Activated T-cell treated with anti-CD3 and anti-CD28 coated beads, Interleukin-2, amount 50 U/mL, for 72 hours (primary cell): ENCODE measurements at regions not wholly inside any gene's neighbourhood (a gene's known extent, or its start where the extent isn't known, plus 50 kb on each side); places are given as distances from the start of the nearest gene placed in this dataset.
"Not testable (repeated sequence)": the region's sequence is repeated elsewhere in the genome, so short reads cannot be mapped to it uniquely, and the experiment has no call there.

Source experiments
- ATAC-seq, 2 donors: fragments of 150-1000 bp; cut with Tn5 transposase; replicated peaks in 1 of 2; 2 replicates each; pipeline ENCODE4 v1.10.0; 2021; ENCODE audit warnings: moderate library complexity in 2 of 2, mild to moderate bottlenecking in 1 of 2
- DNase-seq, 2 donors: peaks; one replicate each; pipeline ENCODE4 v3.0.0; 2021 to 2022; ENCODE audit warnings: mixed read lengths in 1 of 2
- H3K27ac Mint-ChIP-seq: one replicate; pipeline ENCODE4 v1.8.0; 2022; ENCODE audit warnings: mild to moderate bottlenecking, moderate library complexity, mixed read lengths
- H3K27me3 Mint-ChIP-seq: one replicate; pipeline ENCODE4 v1.8.0; 2022; ENCODE audit warnings: low read depth, mixed read lengths
- H3K36me3 Mint-ChIP-seq, 2 donors: one replicate each; pipeline ENCODE4 v1.8.0; 2022; ENCODE audit warnings: mixed read lengths in 2 of 2, mild to moderate bottlenecking in 1 of 2; ENCODE audit not compliant: insufficient read depth in 2 of 2
- H3K4me1 Mint-ChIP-seq: one replicate; pipeline ENCODE4 v1.8.0; 2022; ENCODE audit warnings: low read depth, mixed read lengths
- H3K4me3 Mint-ChIP-seq, 2 donors: one replicate each; pipeline ENCODE4 v1.8.0; 2022; ENCODE audit warnings: mild to moderate bottlenecking in 2 of 2, mixed read lengths in 2 of 2, moderate library complexity in 2 of 2
- H3K9me3 Mint-ChIP-seq, 2 donors: one replicate each; pipeline ENCODE4 v1.8.0; 2022; ENCODE audit warnings: mixed read lengths in 2 of 2

GRCh38 chr2:65577654-65578053 is 145.3 kb upstream of the SPRED2 start:
- ATAC-seq (no peak), DNase-seq (no peak)
- peaks cover 22% of the 10 kb centered on the region for H3K27me3 Mint-ChIP-seq
- H3K27ac Mint-ChIP-seq: no peak overlapping the region
- no peaks in the 10 kb centered on the region for H3K36me3 Mint-ChIP-seq
- H3K4me3 Mint-ChIP-seq: no peak overlapping the region
- H3K4me1 Mint-ChIP-seq: peaks cover 6% of the 10 kb centered on the region
- H3K9me3 Mint-ChIP-seq: no peaks in the 10 kb centered on the region

DNA sequence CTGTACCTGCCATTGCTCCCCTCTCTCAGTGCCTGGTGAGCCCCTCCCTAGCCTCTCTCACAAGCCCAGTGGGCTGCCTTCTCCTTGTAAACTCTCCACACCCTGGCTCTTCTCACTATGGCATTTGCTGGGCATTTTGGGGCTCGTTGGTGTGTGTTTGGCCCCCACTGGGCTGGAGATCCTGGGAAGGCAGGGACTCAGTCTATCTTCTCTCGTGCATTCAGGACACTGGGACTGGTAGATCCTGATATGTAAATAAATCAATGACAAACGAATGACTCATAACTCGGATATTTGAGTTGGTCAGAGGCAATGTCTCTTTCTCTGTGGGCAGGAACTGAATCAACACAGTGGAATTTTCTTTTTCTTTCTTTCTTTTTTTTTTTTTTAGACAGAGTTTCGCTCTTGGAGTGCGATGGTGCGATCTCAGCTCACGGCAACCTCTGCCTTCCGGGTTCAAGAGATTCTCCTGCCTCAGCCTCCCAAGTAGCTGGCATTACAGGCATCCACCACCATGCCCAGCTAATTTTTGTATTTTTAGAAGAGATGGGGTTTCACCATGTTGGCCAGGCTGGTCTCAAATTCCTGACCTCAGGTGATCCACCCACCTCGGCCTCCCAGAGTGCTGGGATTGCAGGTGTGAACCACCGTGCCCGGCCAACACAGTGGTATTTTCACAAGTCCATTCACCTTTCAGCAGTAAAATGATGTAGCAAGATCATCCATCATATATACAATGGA is 144.6 kb upstream of the SPRED2 start:
- H3K36me3 Mint-ChIP-seq: no peaks in the 10 kb centered on the region
- no peak for DNase-seq
- peak in 1 of 2 donors; percentile 49 for ATAC-seq
- no peak overlapping the region for H3K4me3 Mint-ChIP-seq
- no peak overlapping the region for H3K27ac Mint-ChIP-seq
- H3K9me3 Mint-ChIP-seq: no peaks in the 10 kb centered on the region
- H3K4me1 Mint-ChIP-seq: peaks cover 6% of the 10 kb centered on the region
- peaks cover 22% of the 10 kb centered on the region for H3K27me3 Mint-ChIP-seq

DNA sequence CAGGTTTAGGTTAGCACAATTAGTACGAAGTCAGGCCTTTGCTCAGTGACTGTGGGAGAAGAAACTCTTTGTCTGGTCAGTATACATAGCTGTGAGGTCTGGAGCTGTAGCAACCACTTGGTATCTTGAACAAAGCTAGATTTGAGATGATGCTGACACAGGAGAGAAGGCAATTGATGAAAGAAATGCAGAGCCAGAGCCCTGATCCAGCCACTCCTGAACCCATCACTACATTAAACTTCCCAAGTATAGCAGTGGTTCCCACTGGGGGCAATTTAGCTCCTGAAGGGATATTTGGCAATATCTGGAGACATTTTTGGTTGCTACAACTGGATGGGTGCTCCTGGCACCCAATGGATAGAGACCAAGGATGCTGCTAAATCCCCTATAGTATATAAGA is 143.9 kb upstream of the SPRED2 start:
- Mint-ChIP-seq H3K4me1 (peaks cover 6% of the 10 kb centered on the region), H3K36me3 (no peaks in the 10 kb centered on the region), H3K27me3 (peaks cover 22% of the 10 kb centered on the region), H3K27ac (no peak overlapping the region), H3K9me3 (no peaks in the 10 kb centered on the region), H3K4me3 (no peak overlapping the region)
- ATAC-seq (no peak), DNase-seq (no peak)

DNA sequence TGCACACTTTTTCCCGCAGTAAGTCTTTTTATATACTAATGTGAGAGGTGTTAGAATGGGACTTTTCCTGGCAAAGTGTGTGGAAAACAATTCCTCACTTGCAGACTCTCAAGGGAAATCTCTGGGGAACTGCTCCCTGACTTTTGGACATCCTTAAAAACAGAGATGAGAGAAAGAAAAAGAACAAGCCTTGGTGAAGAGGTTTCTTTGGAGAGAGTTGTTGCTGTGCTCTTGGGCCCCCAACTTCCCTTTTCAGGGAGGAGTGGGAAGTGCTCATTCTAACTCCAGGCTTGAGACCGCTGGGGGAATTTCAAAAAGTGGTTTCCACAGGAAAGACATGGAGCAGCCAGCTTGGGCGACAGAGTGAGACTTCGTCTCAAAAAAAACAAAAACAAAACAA is 142.6 kb upstream of the SPRED2 start:
- Mint-ChIP-seq H3K27me3 (peaks cover 22% of the 10 kb centered on the region), H3K27ac (no peak overlapping the region), H3K36me3 (no peaks in the 10 kb centered on the region), H3K4me3 (no peak overlapping the region), H3K9me3 (no peaks in the 10 kb centered on the region), H3K4me1 (peaks cover 6% of the 10 kb centered on the region)
- ATAC-seq (no peak), DNase-seq (no peak)

DNA sequence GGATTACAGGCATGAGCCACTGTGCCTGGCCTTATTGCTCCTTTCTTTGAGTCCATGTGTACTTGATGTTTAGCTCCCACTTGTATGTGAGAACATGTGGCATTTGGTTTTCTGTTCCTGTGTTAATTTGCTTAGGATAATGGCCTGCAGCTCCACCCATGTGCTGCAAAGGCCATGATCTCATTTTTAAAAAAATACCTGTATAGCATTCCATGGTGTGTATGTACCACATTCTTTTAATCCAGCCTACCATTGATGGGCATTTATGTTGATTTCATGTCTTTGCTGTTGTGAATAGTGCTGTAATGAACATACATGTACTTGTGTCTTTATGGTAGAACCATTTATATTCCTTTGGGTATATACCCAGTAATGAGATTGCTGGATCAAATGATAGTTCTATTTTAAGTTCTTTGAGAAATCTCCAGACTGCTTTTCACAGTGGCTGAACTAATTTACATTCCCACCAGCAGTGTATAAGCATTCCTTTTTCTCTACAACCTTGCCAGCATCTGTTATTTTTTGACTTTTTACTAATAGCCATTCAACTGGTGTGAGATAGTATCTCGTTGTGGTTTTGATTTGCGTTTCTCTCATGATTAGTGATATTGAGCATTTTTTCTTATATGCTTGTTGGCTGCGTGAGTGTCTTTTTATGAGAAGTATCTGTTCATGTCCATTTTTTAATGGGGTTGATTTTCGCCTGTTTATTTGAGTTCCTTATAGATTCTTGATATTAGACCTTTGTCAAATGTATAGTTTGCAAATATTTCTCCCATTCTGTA is 136.4 kb upstream of the SPRED2 start:
- H3K4me3 Mint-ChIP-seq, H3K36me3 Mint-ChIP-seq, H3K27ac Mint-ChIP-seq, DNase-seq, H3K9me3 Mint-ChIP-seq, ATAC-seq: not testable (repeated sequence)
- Mint-ChIP-seq H3K4me1 (peaks cover 11% of the 10 kb centered on the region), H3K27me3 (peaks cover 22% of the 10 kb centered on the region)

GRCh38 chr2:65566617-65567016 is 134.2 kb upstream of the SPRED2 start:
- no peaks in the 10 kb centered on the region for H3K9me3 Mint-ChIP-seq
- H3K36me3 Mint-ChIP-seq: no peaks in the 10 kb centered on the region
- peaks cover 5% of the 10 kb centered on the region for H3K4me1 Mint-ChIP-seq
- no peak overlapping the region for H3K27ac Mint-ChIP-seq
- peaks cover 22% of the 10 kb centered on the region for H3K27me3 Mint-ChIP-seq
- DNase-seq (no peak), ATAC-seq (no peak)
- no peak overlapping the region for H3K4me3 Mint-ChIP-seq

DNA sequence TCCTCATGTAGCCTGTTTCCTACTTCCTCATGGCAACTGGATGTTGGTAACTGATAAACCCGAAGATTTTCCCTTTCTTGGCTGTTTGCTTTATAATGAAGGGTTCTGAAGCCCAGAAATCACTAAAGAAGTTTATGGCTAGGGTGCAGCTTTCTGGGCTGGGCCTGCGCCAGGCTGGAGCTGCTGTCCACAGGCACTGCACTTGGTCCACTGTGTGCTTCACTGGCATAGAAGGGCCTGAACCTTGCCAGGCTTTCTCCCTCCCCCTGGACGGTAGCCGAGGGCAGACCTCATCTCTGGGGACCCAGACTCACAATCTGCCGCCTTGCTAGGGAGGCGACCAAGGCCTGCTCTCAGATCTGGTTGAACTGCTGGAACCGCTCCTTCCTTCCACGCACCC is 133.3 kb upstream of the SPRED2 start:
- no peaks in the 10 kb centered on the region for H3K36me3 Mint-ChIP-seq
- H3K27me3 Mint-ChIP-seq: peaks cover 22% of the 10 kb centered on the region
- DNase-seq: no peak
- no peaks in the 10 kb centered on the region for H3K9me3 Mint-ChIP-seq
- H3K4me1 Mint-ChIP-seq: peaks cover 5% of the 10 kb centered on the region
- ATAC-seq: no peak
- H3K4me3 Mint-ChIP-seq: no peak overlapping the region
- H3K27ac Mint-ChIP-seq: no peak overlapping the region

- ATAC-seq: no peak
- no peaks in the 10 kb centered on the region for H3K9me3 Mint-ChIP-seq
These were observed 131.9 kb upstream of the SPRED2 start for GRCh38 chr2:65564299-65564698.

DNA sequence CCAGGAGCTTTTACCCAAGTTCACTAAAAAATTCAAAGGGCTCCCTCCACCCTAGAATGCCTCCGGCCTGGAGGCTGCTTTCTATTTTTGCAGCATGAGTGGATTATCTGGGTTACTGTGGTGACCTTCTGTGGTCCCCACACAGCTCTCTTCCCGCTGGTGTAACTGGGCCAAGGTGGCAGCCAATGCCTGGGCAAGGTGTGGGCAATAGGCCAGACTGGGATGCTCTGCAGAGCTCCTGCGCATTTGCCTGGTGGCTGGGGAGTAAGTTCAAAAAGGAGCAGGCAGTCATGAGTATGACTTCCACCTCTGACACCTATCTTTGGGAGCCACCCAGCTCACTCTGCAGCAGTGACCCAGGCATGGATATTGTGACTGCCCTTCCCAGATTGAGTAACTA is 130.5 kb upstream of the SPRED2 start:
- Mint-ChIP-seq H3K27me3 (peaks cover 15% of the 10 kb centered on the region), H3K36me3 (no peaks in the 10 kb centered on the region), H3K9me3 (no peaks in the 10 kb centered on the region), H3K4me1 (peaks cover 5% of the 10 kb centered on the region), H3K27ac (no peak overlapping the region), H3K4me3 (no peak overlapping the region)
- ATAC-seq (no peak), DNase-seq (no peak)

More at GRCh38 chr2:65564299-65564698, 131.9 kb upstream of the SPRED2 start:
- Mint-ChIP-seq H3K36me3 (no peaks in the 10 kb centered on the region), H3K4me1 (peaks cover 5% of the 10 kb centered on the region), H3K27ac (no peak overlapping the region), H3K27me3 (peaks cover 11% of the 10 kb centered on the region), H3K4me3 (no peak overlapping the region)
- no peak for DNase-seq

GRCh38 chr2:65558743-65559142 is 126.3 kb upstream of the SPRED2 start:
- no peaks in the 10 kb centered on the region for H3K36me3 Mint-ChIP-seq
- H3K4me3 Mint-ChIP-seq: no peak overlapping the region
- no peak overlapping the region for H3K27ac Mint-ChIP-seq
- DNase-seq (no peak), ATAC-seq (no peak)
- peaks cover 21% of the 10 kb centered on the region for H3K27me3 Mint-ChIP-seq
- H3K9me3 Mint-ChIP-seq: no peaks in the 10 kb centered on the region
- H3K4me1 Mint-ChIP-seq: peaks cover 11% of the 10 kb centered on the region

- ATAC-seq (no peak), DNase-seq (no peak)
- Mint-ChIP-seq H3K27me3 (peaks cover 21% of the 10 kb centered on the region), H3K4me3 (no peak overlapping the region), H3K4me1 (peaks cover 18% of the 10 kb centered on the region), H3K9me3 (no peaks in the 10 kb centered on the region), H3K27ac (no peak overlapping the region), H3K36me3 (no peaks in the 10 kb centered on the region)
These were observed 125.5 kb upstream of the SPRED2 start for GRCh38 chr2:65557616-65558573.

DNA sequence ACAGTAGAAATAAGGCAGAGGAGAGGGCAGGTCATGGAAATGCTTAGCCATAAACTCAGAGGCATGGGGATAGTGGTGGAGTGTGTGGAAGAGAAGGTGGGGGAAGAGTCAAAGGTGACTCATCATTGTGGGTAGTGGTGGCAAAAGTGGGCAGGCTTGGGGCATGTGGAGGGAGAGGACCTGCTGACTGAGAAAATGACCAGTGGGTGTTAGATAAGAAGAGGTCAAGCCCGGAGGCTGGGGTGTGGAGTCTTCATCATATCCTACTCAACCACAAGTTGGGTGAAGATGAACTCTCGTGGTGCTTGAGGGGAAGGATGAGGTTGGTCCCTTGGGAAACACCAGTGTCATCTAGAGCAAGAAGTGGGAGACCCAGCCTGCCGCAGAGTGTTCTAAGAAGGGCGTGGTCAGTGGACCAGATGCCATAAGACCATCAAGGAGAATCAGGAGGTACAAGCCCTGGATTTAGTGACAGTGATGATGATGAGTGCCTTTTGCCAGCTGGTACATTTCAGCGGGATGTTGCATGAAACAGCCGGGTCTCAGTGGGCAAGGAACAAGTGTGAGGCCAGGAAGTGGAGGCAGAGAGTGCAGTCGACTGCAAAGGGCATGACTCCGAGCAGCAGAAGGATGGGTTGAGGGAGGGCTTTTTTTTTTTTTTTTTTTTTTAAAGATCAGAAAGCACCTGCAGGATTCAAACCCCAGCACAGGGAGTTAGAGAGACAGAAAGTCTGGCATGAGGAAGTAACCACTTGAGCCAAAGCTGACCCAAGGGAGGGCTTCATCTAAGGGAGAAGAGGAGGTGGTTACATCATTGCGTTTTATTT is 122.6 kb upstream of the SPRED2 start:
- H3K36me3 Mint-ChIP-seq: no peaks in the 10 kb centered on the region
- ATAC-seq: peak; percentile 73 to 78
- H3K9me3 Mint-ChIP-seq: no peaks in the 10 kb centered on the region
- DNase-seq: peak; percentile 32 to 37
- peaks cover 21% of the 10 kb centered on the region for H3K27me3 Mint-ChIP-seq
- H3K4me3 Mint-ChIP-seq: no peak overlapping the region
- peaks cover 19% of the 10 kb centered on the region for H3K4me1 Mint-ChIP-seq
- H3K27ac Mint-ChIP-seq: no peak overlapping the region
